A549 (cell line): ENCODE measurements at regions not wholly inside any gene's neighbourhood (a gene's known extent, or its start where the extent isn't known, plus 50 kb on each side); places are given as distances from the start of the nearest gene placed in this dataset.

Experiments used
- ATAC-seq, 2 experiments: fragments of 200-7000 bp in 1 of 2; fragments of >200 bp in 1 of 2; cut with Nextera tagmentation in 1 of 2; cut with Tn5 transposase in 1 of 2; 3 replicates each; pipeline versions ENCODE4 v1.8.0 to v1.9.1; 2018 to 2020; ENCODE audit warnings: mild to moderate bottlenecking in 1 of 2, moderate library complexity in 1 of 2
- CTCF ChIA-PET: fragments of 300-600 bp; sonication (Branson Sonifier 250); formaldehyde crosslinking; extraction: SDS; loops from one replicate; lab custom pipeline; 2021; ENCODE audit warnings: antibody characterized with exemption, inconsistent platforms; lab: Yijun Ruan, JAX
- POLR2A ChIA-PET: fragments of 350-600 bp; formaldehyde crosslinking; extraction: SDS; loops from one replicate; lab custom pipeline; 2021; ENCODE audit warnings: antibody characterized with exemption, inconsistent platforms; lab: Yijun Ruan, JAX
- DNase-seq, 2 experiments: peaks; one replicate each; pipeline versions ENCODE4 v3.0.0 to v3.0.0-alpha.2; 2011 to 2016; ENCODE audit warnings: low read depth in 1 of 2, low spot score in 1 of 2
- FAIRE-seq: peaks from 2 replicates; lab custom pipeline; 2011; peaks lifted over from hg19 to GRCh38; lab: Jason Lieb, UNC
- H3K27ac ChIP-seq, 2 experiments: fragments of >200 bp; sonication (Bioruptor Twin); formaldehyde crosslinking; 3 replicates each; pipeline ENCODE4 v1.5.1; 2016 to 2017
- H3K4me1 ChIP-seq: fragments of >200 bp; sonication (Bioruptor Twin); formaldehyde crosslinking; 3 replicates; pipeline ENCODE4 v1.6.1; 2016
- H3K4me2 ChIP-seq: fragments of >200 bp; sonication (Bioruptor Twin); formaldehyde crosslinking; 3 replicates; pipeline ENCODE4 v1.6.1; 2016
- H3K4me3 ChIP-seq: fragments of >200 bp; sonication (Bioruptor Twin); formaldehyde crosslinking; 3 replicates; pipeline ENCODE4 v1.5.1; 2016
- H3K9me3 ChIP-seq: fragments of >200 bp; sonication (Bioruptor Twin); formaldehyde crosslinking; 3 replicates; pipeline ENCODE4 v1.6.1; 2016
- CHD4 ChIP-seq: fragments of 200-600 bp; sonication (generic); IDR thresholded peaks from 2 replicates; pipeline ENCODE4 v1.6.1; 2016; ENCODE audit warnings: antibody characterized with exemption, mild to moderate bottlenecking, borderline replicate concordance
- EHF ChIP-seq: fragments of 250-450 bp; sonication (Bioruptor Pico); IDR thresholded peaks from 2 replicates; pipeline ENCODE4 v1.5.0; 2020; ENCODE audit warnings: mild to moderate bottlenecking
- FOSB ChIP-seq: fragments of 250-450 bp; sonication (Bioruptor Pico); IDR thresholded peaks from 2 replicates; pipeline ENCODE4 v1.5.0; 2020; ENCODE audit warnings: mild to moderate bottlenecking, moderate library complexity
- GATA3 ChIP-seq: IDR thresholded peaks from 2 replicates; pipeline ENCODE4 v1.6.1; 2012; ENCODE audit warnings: borderline replicate concordance
- HEYL ChIP-seq: fragments of 250-450 bp; sonication (Bioruptor Pico); IDR thresholded peaks from 2 replicates; pipeline ENCODE4 v1.8.0; 2021; ENCODE audit warnings: mild to moderate bottlenecking, moderate library complexity
- HMGXB4 ChIP-seq: fragments of 250-450 bp; sonication (Bioruptor Pico); IDR thresholded peaks from 2 replicates; pipeline ENCODE4 v1.5.0; 2021; ENCODE audit warnings: mild to moderate bottlenecking, moderate library complexity, borderline replicate concordance
- JUN ChIP-seq, 2 experiments: fragments of >200 bp; sonication (Bioruptor Twin); formaldehyde crosslinking; IDR thresholded peaks; 2 replicates in 1 of 2; 3 replicates in 1 of 2; pipeline ENCODE4 v1.6.1; 2016 to 2017
- KDM1A ChIP-seq: fragments of 200-600 bp; sonication (generic); IDR thresholded peaks from 2 replicates; pipeline ENCODE4 v1.6.1; 2016; ENCODE audit warnings: low read depth, mild to moderate bottlenecking
- MAFK ChIP-seq: fragments of 450-650 bp; IDR thresholded peaks from 2 replicates; pipeline ENCODE4 v1.6.1; 2014; ENCODE audit not compliant: partially characterized antibody
- MAX ChIP-seq: IDR thresholded peaks from 2 replicates; pipeline ENCODE4 v1.6.1; 2012
- PBX3 ChIP-seq: IDR thresholded peaks from 2 replicates; pipeline ENCODE4 v1.6.1; 2012
- PHF8 ChIP-seq: fragments of 200-600 bp; sonication (generic); IDR thresholded peaks from 2 replicates; pipeline ENCODE4 v1.6.1; 2016; ENCODE audit warnings: low read depth, mild to moderate bottlenecking, antibody characterized with exemption, moderate library complexity, borderline replicate concordance
- POLR2A ChIP-seq: IDR thresholded peaks from 2 replicates; pipeline ENCODE4 v1.6.1; 2012; ENCODE audit warnings: mild to moderate bottlenecking, low read length
- RAD21 ChIP-seq, 2 experiments: fragments of >200 bp in 1 of 2; sonication (Bioruptor Twin) in 1 of 2; formaldehyde crosslinking in 1 of 2; IDR thresholded peaks in 1 of 2; conservative IDR thresholded peaks in 1 of 2; 2 replicates in 1 of 2; 3 replicates in 1 of 2; pipeline ENCODE4 v1.6.1; 2012 to 2018; ENCODE audit warnings: inconsistent platforms in 1 of 2
- RFX5 ChIP-seq: fragments of 450-650 bp; IDR thresholded peaks from 2 replicates; pipeline ENCODE4 v1.7.1; 2014; ENCODE audit warnings: antibody characterized with exemption, mild to moderate bottlenecking, moderate library complexity
- TP53 ChIP-seq: fragments of 250-450 bp; sonication (Bioruptor Pico); IDR thresholded peaks from 2 replicates; pipeline ENCODE4 v1.5.0; 2021; ENCODE audit warnings: mild to moderate bottlenecking, moderate library complexity
- ZSCAN20 ChIP-seq: fragments of 250-450 bp; sonication (Bioruptor Pico); IDR thresholded peaks from 2 replicates; pipeline ENCODE4 v1.8.0; 2022; ENCODE audit warnings: mild to moderate bottlenecking, moderate library complexity
- WGBS: methylation state at CpG from one replicate; pipeline ENCODE4 v1.1.6; 2017; ENCODE audit errors: missing lambda C conversion rate; 5-methylcytosine and 5-hydroxymethylcytosine counted together
- TF ChIP-seq, protein P1 (sequence below): fragments of 200-600 bp; sonication (generic); IDR thresholded peaks from 2 replicates; pipeline ENCODE4 v1.6.1; 2016; ENCODE audit warnings: antibody characterized with exemption, mild to moderate bottlenecking, moderate library complexity
- TF ChIP-seq, protein P2 (sequence below): fragments of >200 bp; sonication (Bioruptor Twin); formaldehyde crosslinking; IDR thresholded peaks from 3 replicates; pipeline ENCODE4 v1.5.1; 2016
- TF ChIP-seq, protein P3 (sequence below): IDR thresholded peaks from 2 replicates; pipeline ENCODE4 v1.6.1; 2012; ENCODE audit warnings: low read depth, borderline replicate concordance

DNA sequence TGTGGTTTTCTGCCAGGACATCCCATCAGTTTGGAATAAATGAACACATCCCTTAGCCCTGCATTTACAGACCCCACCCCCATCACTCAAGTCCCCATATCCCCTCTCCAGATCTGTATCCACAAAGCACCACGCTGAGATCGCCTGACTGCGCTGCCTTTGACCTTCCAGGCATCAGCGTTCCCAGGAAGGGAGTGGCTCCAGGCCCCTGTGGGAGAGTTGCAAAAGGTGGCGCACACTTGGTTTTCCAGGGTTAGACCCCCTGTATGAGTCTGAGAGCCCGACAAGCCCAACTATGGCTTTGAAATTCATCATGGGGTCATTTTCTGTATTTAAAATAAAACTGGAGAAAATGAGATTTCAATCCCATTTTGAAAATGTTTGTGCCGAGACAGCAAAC lies 137.0 kb upstream of the ZNF236 start:
- H3K9me3 ChIP-seq = no peaks in the 10 kb centered on the region
- CTCF ChIA-PET = interaction anchor here (0.7 to 8.0 kb wide), 2 partner anchors 259 to 286 kb away, joined by 3 to 92 read pairs; no protein-coding TSS in a partner anchor
- ATAC-seq = no peak
- TF ChIP-seq JUN (IDR thresholded peaks at IDR 0.05) = no peak
- TF ChIP-seq, protein P1, sequence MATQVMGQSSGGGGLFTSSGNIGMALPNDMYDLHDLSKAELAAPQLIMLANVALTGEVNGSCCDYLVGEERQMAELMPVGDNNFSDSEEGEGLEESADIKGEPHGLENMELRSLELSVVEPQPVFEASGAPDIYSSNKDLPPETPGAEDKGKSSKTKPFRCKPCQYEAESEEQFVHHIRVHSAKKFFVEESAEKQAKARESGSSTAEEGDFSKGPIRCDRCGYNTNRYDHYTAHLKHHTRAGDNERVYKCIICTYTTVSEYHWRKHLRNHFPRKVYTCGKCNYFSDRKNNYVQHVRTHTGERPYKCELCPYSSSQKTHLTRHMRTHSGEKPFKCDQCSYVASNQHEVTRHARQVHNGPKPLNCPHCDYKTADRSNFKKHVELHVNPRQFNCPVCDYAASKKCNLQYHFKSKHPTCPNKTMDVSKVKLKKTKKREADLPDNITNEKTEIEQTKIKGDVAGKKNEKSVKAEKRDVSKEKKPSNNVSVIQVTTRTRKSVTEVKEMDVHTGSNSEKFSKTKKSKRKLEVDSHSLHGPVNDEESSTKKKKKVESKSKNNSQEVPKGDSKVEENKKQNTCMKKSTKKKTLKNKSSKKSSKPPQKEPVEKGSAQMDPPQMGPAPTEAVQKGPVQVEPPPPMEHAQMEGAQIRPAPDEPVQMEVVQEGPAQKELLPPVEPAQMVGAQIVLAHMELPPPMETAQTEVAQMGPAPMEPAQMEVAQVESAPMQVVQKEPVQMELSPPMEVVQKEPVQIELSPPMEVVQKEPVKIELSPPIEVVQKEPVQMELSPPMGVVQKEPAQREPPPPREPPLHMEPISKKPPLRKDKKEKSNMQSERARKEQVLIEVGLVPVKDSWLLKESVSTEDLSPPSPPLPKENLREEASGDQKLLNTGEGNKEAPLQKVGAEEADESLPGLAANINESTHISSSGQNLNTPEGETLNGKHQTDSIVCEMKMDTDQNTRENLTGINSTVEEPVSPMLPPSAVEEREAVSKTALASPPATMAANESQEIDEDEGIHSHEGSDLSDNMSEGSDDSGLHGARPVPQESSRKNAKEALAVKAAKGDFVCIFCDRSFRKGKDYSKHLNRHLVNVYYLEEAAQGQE = no peak
- no peak for TF ChIP-seq GATA3
- no peak for TF ChIP-seq TP53 (CRISPR knock-in tag)
- no peak for TF ChIP-seq MAX
- TF ChIP-seq EHF (CRISPR knock-in tag) = no peak
- no peak for TF ChIP-seq CHD4
- no peak for TF ChIP-seq POLR2A
- no peak for TF ChIP-seq MAFK
- no peak for FAIRE-seq
- POLR2A ChIA-PET = no interaction called here
- no peak for DNase-seq
- no peak overlapping the region for H3K27ac ChIP-seq
- H3K4me3 ChIP-seq = no peak overlapping the region
- WGBS = 73% methylated on average over 5 of the region's 7 CpGs
- H3K4me1 ChIP-seq = peaks cover 4% of the 10 kb centered on the region; the same call in 1 of the 3 replicates
- H3K4me2 ChIP-seq = no peak overlapping the region

- Histone ChIP-seq H3K4me1 (peaks cover 4% of the 10 kb centered on the region; the same call in 1 of the 3 replicates), H3K4me2 (no peak overlapping the region), H3K9me3 (no peaks in the 10 kb centered on the region), H3K4me3 (no peak overlapping the region), H3K27ac (no peak overlapping the region)
- no peak for DNase-seq
- no peak for FAIRE-seq
- 43% methylated on average over 7 of the region's 16 CpGs for WGBS
- ChIA-PET POLR2A (no interaction called here), CTCF (interaction anchor here (8.0 kb wide), 1 partner anchor 285 kb away, joined by 92 read pairs; no protein-coding TSS in a partner anchor)
- no peak for ATAC-seq
- TF ChIP-seq HMGXB4 (no peak), RAD21 (conservative IDR thresholded peaks at IDR 0.05 in 1 of 2, IDR thresholded peaks at IDR 0.05 in 1 of 2) (no peak), KDM1A (no peak), FOSB (no peak), ZSCAN20 (no peak), RFX5 (no peak), HEYL (CRISPR knock-in tag) (no peak), PBX3 (no peak), PHF8 (no peak), POLR2A (no peak)
- TF ChIP-seq, protein P1 = no peak
- TF ChIP-seq, protein P2, sequence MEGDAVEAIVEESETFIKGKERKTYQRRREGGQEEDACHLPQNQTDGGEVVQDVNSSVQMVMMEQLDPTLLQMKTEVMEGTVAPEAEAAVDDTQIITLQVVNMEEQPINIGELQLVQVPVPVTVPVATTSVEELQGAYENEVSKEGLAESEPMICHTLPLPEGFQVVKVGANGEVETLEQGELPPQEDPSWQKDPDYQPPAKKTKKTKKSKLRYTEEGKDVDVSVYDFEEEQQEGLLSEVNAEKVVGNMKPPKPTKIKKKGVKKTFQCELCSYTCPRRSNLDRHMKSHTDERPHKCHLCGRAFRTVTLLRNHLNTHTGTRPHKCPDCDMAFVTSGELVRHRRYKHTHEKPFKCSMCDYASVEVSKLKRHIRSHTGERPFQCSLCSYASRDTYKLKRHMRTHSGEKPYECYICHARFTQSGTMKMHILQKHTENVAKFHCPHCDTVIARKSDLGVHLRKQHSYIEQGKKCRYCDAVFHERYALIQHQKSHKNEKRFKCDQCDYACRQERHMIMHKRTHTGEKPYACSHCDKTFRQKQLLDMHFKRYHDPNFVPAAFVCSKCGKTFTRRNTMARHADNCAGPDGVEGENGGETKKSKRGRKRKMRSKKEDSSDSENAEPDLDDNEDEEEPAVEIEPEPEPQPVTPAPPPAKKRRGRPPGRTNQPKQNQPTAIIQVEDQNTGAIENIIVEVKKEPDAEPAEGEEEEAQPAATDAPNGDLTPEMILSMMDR = no peak
- TF ChIP-seq, protein P3, sequence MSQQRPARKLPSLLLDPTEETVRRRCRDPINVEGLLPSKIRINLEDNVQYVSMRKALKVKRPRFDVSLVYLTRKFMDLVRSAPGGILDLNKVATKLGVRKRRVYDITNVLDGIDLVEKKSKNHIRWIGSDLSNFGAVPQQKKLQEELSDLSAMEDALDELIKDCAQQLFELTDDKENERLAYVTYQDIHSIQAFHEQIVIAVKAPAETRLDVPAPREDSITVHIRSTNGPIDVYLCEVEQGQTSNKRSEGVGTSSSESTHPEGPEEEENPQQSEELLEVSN = no peak
Measured at GRCh38 chr18:76684265-76684664, 138.1 kb upstream of the ZNF236 start.
